Osteocyte (in vitro differentiated cells): ENCODE measurements at regions not wholly inside any gene's neighbourhood (a gene's known extent, or its start where the extent isn't known, plus 50 kb on each side); places are given as distances from the start of the nearest gene placed in this dataset.

ENCODE experiments used
- DNase-seq: peaks from one replicate; pipeline ENCODE4 v3.0.0; 2021; ENCODE audit warnings: mixed read lengths; ENCODE audit not compliant: unreplicated experiment; ENCODE audit errors: extremely low spot score
- H3K27ac Mint-ChIP-seq: one replicate; pipeline ENCODE4 v1.8.0; 2021; ENCODE audit warnings: mild to moderate bottlenecking, mixed read lengths; ENCODE audit not compliant: unreplicated experiment
- H3K27me3 Mint-ChIP-seq: one replicate; pipeline ENCODE4 v1.8.0; 2021; ENCODE audit warnings: mixed read lengths; ENCODE audit not compliant: unreplicated experiment
- H3K36me3 Mint-ChIP-seq: one replicate; pipeline ENCODE4 v1.8.0; 2021; ENCODE audit warnings: mixed read lengths; ENCODE audit not compliant: unreplicated experiment
- H3K4me1 Mint-ChIP-seq: one replicate; pipeline ENCODE4 v1.8.0; 2021; ENCODE audit warnings: mixed read lengths; ENCODE audit not compliant: unreplicated experiment
- H3K4me3 Mint-ChIP-seq: one replicate; pipeline ENCODE4 v1.8.0; 2021; ENCODE audit warnings: mild to moderate bottlenecking, moderate library complexity, mixed read lengths; ENCODE audit not compliant: unreplicated experiment
- H3K9me3 Mint-ChIP-seq: one replicate; pipeline ENCODE4 v1.8.0; 2021; ENCODE audit warnings: mixed read lengths; ENCODE audit not compliant: unreplicated experiment
- CTCF ChIP-seq: fragments of 200-600 bp; sonication (generic); IDR thresholded peaks from 2 replicates; pipeline ENCODE4 v1.5.0; 2021; ENCODE audit warnings: antibody characterized with exemption, mild to moderate bottlenecking, moderate library complexity

GRCh38 chr5:163861670-163862069 lies 356.3 kb downstream of the MAT2B start:
- no peaks in the 10 kb centered on the region for H3K36me3 Mint-ChIP-seq
- H3K4me3 Mint-ChIP-seq: no peak overlapping the region
- H3K27me3 Mint-ChIP-seq: no peaks in the 10 kb centered on the region
- DNase-seq: no peak
- no peak overlapping the region for H3K27ac Mint-ChIP-seq
- TF ChIP-seq CTCF: no peak
- no peaks in the 10 kb centered on the region for H3K4me1 Mint-ChIP-seq
- H3K9me3 Mint-ChIP-seq: peaks cover 26% of the 10 kb centered on the region

DNA sequence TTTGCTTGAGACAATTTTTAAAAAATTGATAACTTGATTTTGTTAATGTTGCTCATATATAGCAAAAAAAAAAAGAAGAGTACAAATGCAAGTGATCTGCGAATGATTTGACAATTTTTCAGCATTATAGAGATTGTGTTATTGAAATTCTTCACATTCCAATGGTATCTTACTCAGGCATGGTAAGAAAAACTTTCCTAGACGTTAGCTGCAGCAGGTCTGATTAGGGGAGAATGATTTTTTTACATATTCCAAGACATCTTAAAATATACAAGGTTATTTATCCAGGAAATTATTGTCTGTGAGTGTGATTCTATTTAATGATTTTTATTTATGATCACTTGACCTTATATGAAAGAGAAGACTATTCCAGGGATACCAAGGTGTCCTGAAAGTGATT lies 361.9 kb downstream of the MAT2B start:
- Mint-ChIP-seq H3K4me1 (peaks cover 3% of the 10 kb centered on the region), H3K9me3 (no peaks in the 10 kb centered on the region), H3K36me3 (no peaks in the 10 kb centered on the region), H3K27me3 (no peaks in the 10 kb centered on the region), H3K4me3 (no peak overlapping the region), H3K27ac (no peak overlapping the region)
- no peak for DNase-seq
- TF ChIP-seq CTCF: no peak

DNA sequence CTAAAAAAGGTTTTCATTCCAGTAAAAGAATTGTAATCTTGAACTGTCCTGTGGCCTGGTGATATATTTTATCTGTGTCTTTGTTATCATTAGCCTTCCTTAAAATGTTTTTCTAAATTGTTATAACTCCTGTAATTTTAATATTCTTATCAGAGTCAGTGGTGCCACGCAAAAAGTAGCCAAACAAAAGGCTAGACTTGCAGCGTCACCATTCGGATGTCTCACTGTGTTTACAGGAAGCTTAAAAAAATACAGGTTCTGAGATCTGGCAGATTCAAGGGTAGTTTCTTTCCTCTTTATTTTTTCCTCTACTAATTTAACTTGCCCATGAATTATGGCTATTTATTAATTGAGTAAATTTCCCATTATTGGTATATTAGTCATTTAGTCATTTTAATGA lies 362.3 kb downstream of the MAT2B start:
- H3K27ac Mint-ChIP-seq: no peak overlapping the region
- peaks cover 3% of the 10 kb centered on the region for H3K4me1 Mint-ChIP-seq
- TF ChIP-seq CTCF: no peak
- no peak for DNase-seq
- H3K4me3 Mint-ChIP-seq: no peak overlapping the region
- H3K27me3 Mint-ChIP-seq: no peaks in the 10 kb centered on the region
- H3K9me3 Mint-ChIP-seq: no peaks in the 10 kb centered on the region
- no peaks in the 10 kb centered on the region for H3K36me3 Mint-ChIP-seq

GRCh38 chr5:163869581-163869980 lies 364.2 kb downstream of the MAT2B start:
- no peaks in the 10 kb centered on the region for H3K27me3 Mint-ChIP-seq
- H3K36me3 Mint-ChIP-seq: no peaks in the 10 kb centered on the region
- no peaks in the 10 kb centered on the region for H3K9me3 Mint-ChIP-seq
- TF ChIP-seq CTCF: no peak
- H3K4me1 Mint-ChIP-seq: peaks cover 3% of the 10 kb centered on the region
- no peak for DNase-seq
- H3K27ac Mint-ChIP-seq: no peak overlapping the region
- H3K4me3 Mint-ChIP-seq: no peak overlapping the region

DNA sequence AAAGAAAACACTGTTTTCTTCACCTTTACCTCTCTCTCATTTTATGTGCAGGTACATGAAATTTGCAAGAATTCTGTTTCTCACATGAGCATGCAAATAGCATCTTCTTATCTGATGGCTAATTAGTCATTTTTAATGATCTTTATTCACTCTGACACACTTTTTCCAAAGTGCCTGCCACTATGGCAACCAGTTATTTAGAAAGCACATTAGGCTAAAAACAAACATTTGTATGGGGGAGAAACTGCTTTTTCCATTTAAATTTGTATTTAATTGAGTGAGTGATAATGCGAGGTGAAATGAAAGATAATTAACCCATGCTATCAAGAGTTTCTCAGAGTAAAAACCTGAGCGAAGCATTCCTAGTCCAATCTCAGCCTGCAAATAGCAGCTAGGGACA lies 365.0 kb downstream of the MAT2B start:
- Mint-ChIP-seq H3K27ac (no peak overlapping the region), H3K9me3 (no peaks in the 10 kb centered on the region), H3K4me3 (no peak overlapping the region), H3K4me1 (peaks cover 3% of the 10 kb centered on the region), H3K27me3 (no peaks in the 10 kb centered on the region), H3K36me3 (no peaks in the 10 kb centered on the region)
- TF ChIP-seq CTCF: no peak
- no peak for DNase-seq
